Endothelial cell of umbilical vein (primary cell): ENCODE measurements at regions not wholly inside any gene's neighbourhood (a gene's known extent, or its start where the extent isn't known, plus 50 kb on each side); places are given as distances from the start of the nearest gene placed in this dataset.

ENCODE experiments used
- BruUV-seq: library from RNA; stranded (reverse); fragments of 400-500 nt; replicated peaks from 2 replicates; lab custom pipeline; 2021; lab: Mats Ljungman, UMichigan
- CTCF ChIA-PET: fragments of 300-600, 350-600 bp; sonication (Branson Sonifier 250); formaldehyde crosslinking; loops from one replicate; lab custom pipeline; 2021; ENCODE audit warnings: antibody characterized with exemption, inconsistent platforms; lab: Charles Lee
- POLR2A ChIA-PET: fragments of 300-600, 350-600 bp; sonication (Branson Sonifier 250); formaldehyde crosslinking; loops from one replicate; lab custom pipeline; 2021; ENCODE audit warnings: antibody characterized with exemption, inconsistent platforms; lab: Charles Lee
- DNase-seq: peaks from one replicate; pipeline ENCODE4 v3.0.0-alpha.2; 2011; ENCODE audit warnings: low read depth, low spot score
- FAIRE-seq: peaks from 2 replicates; lab custom pipeline; 2011; peaks lifted over from hg19 to GRCh38; lab: Jason Lieb, UNC
- H2AFZ ChIP-seq: 2 replicates; pipeline ENCODE4 v1.6.0; 2012; ENCODE audit warnings: low read depth, low read length, control low read depth, inconsistent platforms
- H3K27ac ChIP-seq: 2 replicates; pipeline ENCODE4 v1.5.1; 2011; ENCODE audit warnings: low read depth, mild to moderate bottlenecking, control low read depth, low read length, moderate library complexity; ENCODE audit not compliant: insufficient read depth
- H3K27me3 ChIP-seq, 2 experiments: 2 replicates each; pipeline versions ENCODE4 v1.6.0 to v1.6.1; 2011; ENCODE audit warnings: low read length in 2 of 2, mixed read lengths in 1 of 2; ENCODE audit not compliant: control insufficient read depth in 2 of 2, insufficient read depth in 2 of 2
- H3K36me3 ChIP-seq, 2 experiments: 2 replicates in 1 of 2; 3 replicates in 1 of 2; pipeline ENCODE4 v1.5.1; 2011; ENCODE audit warnings: low read length in 2 of 2, mild to moderate bottlenecking in 1 of 2, moderate library complexity in 1 of 2; ENCODE audit not compliant: control insufficient read depth in 2 of 2, insufficient read depth in 2 of 2; ENCODE audit errors: extremely low read depth in 1 of 2
- H3K4me1 ChIP-seq: 3 replicates; pipeline ENCODE4 v1.5.1; 2011; ENCODE audit warnings: mild to moderate bottlenecking, low read length; ENCODE audit not compliant: control insufficient read depth, insufficient read depth; ENCODE audit errors: extremely low read depth
- H3K4me2 ChIP-seq: 2 replicates; pipeline ENCODE4 v1.6.1; 2011; ENCODE audit warnings: low read length, control low read depth, mixed read lengths; ENCODE audit not compliant: insufficient read depth
- H3K4me3 ChIP-seq, 3 experiments: fragments of 200-600 bp in 1 of 3; sonication (generic), shearing (Covaris generic) in 1 of 3; replicated peaks in 1 of 3; 2 replicates each; pipeline ENCODE4 v1.5.1; 2011 to 2016; ENCODE audit warnings: control low read depth in 3 of 3, low read length in 3 of 3, mild to moderate bottlenecking in 2 of 3, inconsistent platforms in 1 of 3, low read depth in 1 of 3, moderate library complexity in 1 of 3; ENCODE audit not compliant: insufficient read depth in 1 of 3
- H3K79me2 ChIP-seq: 2 replicates; pipeline ENCODE4 v1.6.0; 2012; ENCODE audit warnings: low read length, inconsistent platforms; ENCODE audit not compliant: control insufficient read depth, insufficient read depth
- H3K9ac ChIP-seq: replicated peaks from 2 replicates; pipeline ENCODE3; 2011; ENCODE audit warnings: low read length, control low read depth; ENCODE audit not compliant: insufficient read depth; ENCODE audit errors: extremely low read depth
- H3K9me1 ChIP-seq: replicated peaks from 3 replicates; pipeline ENCODE4 v1.6.0; 2011; ENCODE audit warnings: mild to moderate bottlenecking, low read length; ENCODE audit not compliant: control insufficient read depth, insufficient read depth; ENCODE audit errors: extremely low read depth
- H3K9me3 ChIP-seq: replicated peaks from 2 replicates; pipeline ENCODE4 v1.5.1; 2012; ENCODE audit warnings: low read length, inconsistent platforms; ENCODE audit not compliant: control insufficient read depth, insufficient read depth
- H4K20me1 ChIP-seq: replicated peaks from 2 replicates; pipeline ENCODE3; 2011; ENCODE audit warnings: mild to moderate bottlenecking, low read length; ENCODE audit not compliant: control insufficient read depth, insufficient read depth; ENCODE audit errors: extremely low read depth
- CTCF ChIP-seq, 2 donors: IDR thresholded peaks; 1 replicate in 1 of 2; 2 replicates in 1 of 2; pipeline ENCODE4 v1.5.1; 2011; ENCODE audit warnings: low read length in 2 of 2, mild to moderate bottlenecking in 2 of 2, moderate library complexity in 2 of 2, control low read depth in 1 of 2, inconsistent platforms in 1 of 2, low read depth in 1 of 2; ENCODE audit not compliant: insufficient read depth in 1 of 2; ENCODE audit errors: extremely low read depth in 1 of 2
- EZH2 ChIP-seq: IDR thresholded peaks from 2 replicates; pipeline ENCODE4 v1.6.1; 2012; ENCODE audit warnings: borderline replicate concordance, low read depth, mild to moderate bottlenecking, moderate library complexity, low read length, inconsistent platforms; ENCODE audit not compliant: severe bottlenecking
- GATA2 ChIP-seq: IDR thresholded peaks from 2 replicates; pipeline ENCODE4 v1.7.0; 2011; ENCODE audit warnings: low read depth, mild to moderate bottlenecking, moderate library complexity, mixed read lengths, low read length; ENCODE audit not compliant: insufficient read length, insufficient read depth
- JUN ChIP-seq: IDR thresholded peaks from 2 replicates; pipeline ENCODE4 v1.6.1; 2011; ENCODE audit warnings: borderline replicate concordance, low read depth; ENCODE audit not compliant: insufficient read length, insufficient read depth
- MAX ChIP-seq: IDR thresholded peaks from 2 replicates; pipeline ENCODE4 v1.6.1; 2011; ENCODE audit not compliant: insufficient read depth, insufficient read length
- MYC ChIP-seq: IDR thresholded peaks from one replicate; pipeline ENCODE4 v1.6.1; 2011; ENCODE audit warnings: mild to moderate bottlenecking, low read depth, low read length
- POLR2A ChIP-seq: IDR thresholded peaks from 2 replicates; pipeline ENCODE4 v1.6.1; 2012; ENCODE audit warnings: low read depth, mild to moderate bottlenecking, control low read depth, low read length
- dilution Hi-C: fragments of 300-500 bp; cut with MboI; formaldehyde crosslinking; loops from one replicate; pipeline ENCODE4 v1.15.0; 2019; ENCODE audit warnings: low sequenced_read_pairs; ENCODE audit not compliant: extremely low pct_ligation_motif_present
- intact Hi-C: fragments of 100-400 bp; cut with micrococcal nuclease; formaldehyde crosslinking; loops from one replicate; pipeline ENCODE4 v1.10.0; 2022

GRCh38 chr1:87957331-87957730 is 628.7 kb downstream of the LMO4 start:
- intact Hi-C loops (loop anchor here (10.0 kb wide), 1 partner anchor 637 kb away; no protein-coding TSS in a partner anchor), dilution Hi-C loops (no loop called here)
- Histone ChIP-seq H3K4me3 (no peak overlapping the region), H3K9ac (no peak overlapping the region), H4K20me1 (no peaks in the 10 kb centered on the region), H3K27me3 (no peaks in the 10 kb centered on the region), H3K9me3 (no peaks in the 10 kb centered on the region), H3K36me3 (no peaks in the 10 kb centered on the region), H3K4me1 (no peaks in the 10 kb centered on the region), H3K79me2 (no peaks in the 10 kb centered on the region), H3K27ac (no peak overlapping the region), H3K4me2 (no peak overlapping the region), H3K9me1 (no peaks in the 10 kb centered on the region), H2AFZ (no peak overlapping the region)
- FAIRE-seq (no peak), DNase-seq (no peak)
- ChIA-PET POLR2A (no interaction called here), CTCF (no interaction called here)
- no TSS peak for BruUV-seq
- TF ChIP-seq GATA2 (no peak), POLR2A (no peak), MAX (no peak), EZH2 (no peak), JUN (no peak), CTCF (IDR thresholded peaks at IDR 0.05; ENCODE audit: extremely low read depth in 1 of 2, insufficient read depth in 1 of 2, low read depth in 1 of 2, low read length in 2 of 2) (no peak), MYC (no peak)
